HL-60 (cell line): ENCODE measurements at regions not wholly inside any gene's neighbourhood (a gene's known extent, or its start where the extent isn't known, plus 50 kb on each side); places are given as distances from the start of the nearest gene placed in this dataset.

Experiments
- DNase-seq, 2 experiments: peaks; one replicate each; pipeline ENCODE4 v3.0.0-alpha.2; 2010 to 2020; ENCODE audit warnings: low read depth in 1 of 2, low spot score in 1 of 2
- H3K27ac ChIP-seq: fragments of 250-450 bp; sonication (Bioruptor Pico); replicated peaks from 2 replicates; pipeline ENCODE4 v1.5.1; 2020; ENCODE audit warnings: mild to moderate bottlenecking, moderate library complexity
- H3K27me3 ChIP-seq: fragments of 250-450 bp; sonication (Bioruptor Pico); 2 replicates; pipeline ENCODE4 v1.5.1; 2021; ENCODE audit warnings: mild to moderate bottlenecking, moderate library complexity; ENCODE audit not compliant: insufficient read depth, poor library complexity, severe bottlenecking
- H3K4me3 ChIP-seq: replicated peaks from 2 replicates; pipeline ENCODE4 v1.5.1; 2011; ENCODE audit warnings: mild to moderate bottlenecking, control low read depth, low read length; ENCODE audit not compliant: insufficient read depth
- GABPA ChIP-seq: IDR thresholded peaks from 2 replicates; pipeline ENCODE4 v1.6.1; 2012; ENCODE audit warnings: low read depth
- POLR2AphosphoS5 ChIP-seq: IDR thresholded peaks from 2 replicates; pipeline ENCODE4 v1.6.1; 2012; ENCODE audit warnings: low read depth
- SPI1 ChIP-seq: IDR thresholded peaks from 2 replicates; pipeline ENCODE4 v1.6.1; 2012; ENCODE audit warnings: low read depth, mild to moderate bottlenecking, borderline replicate concordance
- TF ChIP-seq, protein P1 (sequence below): IDR thresholded peaks from one replicate; pipeline ENCODE4 v1.5.1; 2011; ENCODE audit warnings: low read length, control low read depth, inconsistent platforms; ENCODE audit not compliant: insufficient read depth
- TF ChIP-seq, protein P2 (sequence below): IDR thresholded peaks from 2 replicates; pipeline ENCODE4 v1.6.1; 2012; ENCODE audit warnings: low read depth; ENCODE audit not compliant: insufficient replicate concordance

DNA sequence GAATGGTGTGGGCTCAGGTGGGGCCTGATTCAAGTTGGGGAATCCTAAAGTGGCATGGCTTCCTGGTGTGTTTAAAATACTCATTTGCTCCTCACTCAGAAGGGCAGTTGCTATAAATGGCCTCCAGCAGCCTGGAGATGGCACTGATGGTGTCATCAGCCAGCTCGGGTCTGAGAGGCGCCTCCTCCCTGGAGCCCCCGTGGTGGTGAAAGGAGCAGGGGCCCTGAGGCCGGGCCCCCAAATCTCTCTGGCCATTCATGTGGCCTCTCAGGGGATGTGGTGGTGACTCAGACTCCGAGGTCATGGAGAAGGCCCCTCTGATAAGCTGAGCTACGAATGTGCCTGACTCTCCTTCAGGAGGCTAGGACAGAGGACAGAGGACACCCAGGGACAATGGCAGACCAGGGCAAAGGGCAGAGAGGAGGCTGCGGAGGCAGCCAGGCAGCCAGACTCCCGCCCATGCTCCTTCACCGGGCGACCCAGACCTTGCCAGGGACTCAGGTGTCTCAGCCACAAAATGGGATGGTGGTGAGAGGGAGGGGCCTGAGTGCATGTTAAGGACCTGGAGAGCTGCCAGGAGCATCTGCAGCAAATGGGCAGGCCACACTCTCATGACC lies 129.2 kb downstream of the CTTN start:
- DNase-seq, result no peak
- Histone ChIP-seq H3K4me3 (no peak overlapping the region), H3K27me3 (peaks cover 6% of the 10 kb centered on the region), H3K27ac (no peak overlapping the region)
- TF ChIP-seq GABPA, result no peak
- no peak for TF ChIP-seq POLR2AphosphoS5
- TF ChIP-seq, protein P1, sequence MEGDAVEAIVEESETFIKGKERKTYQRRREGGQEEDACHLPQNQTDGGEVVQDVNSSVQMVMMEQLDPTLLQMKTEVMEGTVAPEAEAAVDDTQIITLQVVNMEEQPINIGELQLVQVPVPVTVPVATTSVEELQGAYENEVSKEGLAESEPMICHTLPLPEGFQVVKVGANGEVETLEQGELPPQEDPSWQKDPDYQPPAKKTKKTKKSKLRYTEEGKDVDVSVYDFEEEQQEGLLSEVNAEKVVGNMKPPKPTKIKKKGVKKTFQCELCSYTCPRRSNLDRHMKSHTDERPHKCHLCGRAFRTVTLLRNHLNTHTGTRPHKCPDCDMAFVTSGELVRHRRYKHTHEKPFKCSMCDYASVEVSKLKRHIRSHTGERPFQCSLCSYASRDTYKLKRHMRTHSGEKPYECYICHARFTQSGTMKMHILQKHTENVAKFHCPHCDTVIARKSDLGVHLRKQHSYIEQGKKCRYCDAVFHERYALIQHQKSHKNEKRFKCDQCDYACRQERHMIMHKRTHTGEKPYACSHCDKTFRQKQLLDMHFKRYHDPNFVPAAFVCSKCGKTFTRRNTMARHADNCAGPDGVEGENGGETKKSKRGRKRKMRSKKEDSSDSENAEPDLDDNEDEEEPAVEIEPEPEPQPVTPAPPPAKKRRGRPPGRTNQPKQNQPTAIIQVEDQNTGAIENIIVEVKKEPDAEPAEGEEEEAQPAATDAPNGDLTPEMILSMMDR, result no peak
- TF ChIP-seq SPI1, result no peak
- TF ChIP-seq, protein P2, sequence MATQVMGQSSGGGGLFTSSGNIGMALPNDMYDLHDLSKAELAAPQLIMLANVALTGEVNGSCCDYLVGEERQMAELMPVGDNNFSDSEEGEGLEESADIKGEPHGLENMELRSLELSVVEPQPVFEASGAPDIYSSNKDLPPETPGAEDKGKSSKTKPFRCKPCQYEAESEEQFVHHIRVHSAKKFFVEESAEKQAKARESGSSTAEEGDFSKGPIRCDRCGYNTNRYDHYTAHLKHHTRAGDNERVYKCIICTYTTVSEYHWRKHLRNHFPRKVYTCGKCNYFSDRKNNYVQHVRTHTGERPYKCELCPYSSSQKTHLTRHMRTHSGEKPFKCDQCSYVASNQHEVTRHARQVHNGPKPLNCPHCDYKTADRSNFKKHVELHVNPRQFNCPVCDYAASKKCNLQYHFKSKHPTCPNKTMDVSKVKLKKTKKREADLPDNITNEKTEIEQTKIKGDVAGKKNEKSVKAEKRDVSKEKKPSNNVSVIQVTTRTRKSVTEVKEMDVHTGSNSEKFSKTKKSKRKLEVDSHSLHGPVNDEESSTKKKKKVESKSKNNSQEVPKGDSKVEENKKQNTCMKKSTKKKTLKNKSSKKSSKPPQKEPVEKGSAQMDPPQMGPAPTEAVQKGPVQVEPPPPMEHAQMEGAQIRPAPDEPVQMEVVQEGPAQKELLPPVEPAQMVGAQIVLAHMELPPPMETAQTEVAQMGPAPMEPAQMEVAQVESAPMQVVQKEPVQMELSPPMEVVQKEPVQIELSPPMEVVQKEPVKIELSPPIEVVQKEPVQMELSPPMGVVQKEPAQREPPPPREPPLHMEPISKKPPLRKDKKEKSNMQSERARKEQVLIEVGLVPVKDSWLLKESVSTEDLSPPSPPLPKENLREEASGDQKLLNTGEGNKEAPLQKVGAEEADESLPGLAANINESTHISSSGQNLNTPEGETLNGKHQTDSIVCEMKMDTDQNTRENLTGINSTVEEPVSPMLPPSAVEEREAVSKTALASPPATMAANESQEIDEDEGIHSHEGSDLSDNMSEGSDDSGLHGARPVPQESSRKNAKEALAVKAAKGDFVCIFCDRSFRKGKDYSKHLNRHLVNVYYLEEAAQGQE, result no peak

DNA sequence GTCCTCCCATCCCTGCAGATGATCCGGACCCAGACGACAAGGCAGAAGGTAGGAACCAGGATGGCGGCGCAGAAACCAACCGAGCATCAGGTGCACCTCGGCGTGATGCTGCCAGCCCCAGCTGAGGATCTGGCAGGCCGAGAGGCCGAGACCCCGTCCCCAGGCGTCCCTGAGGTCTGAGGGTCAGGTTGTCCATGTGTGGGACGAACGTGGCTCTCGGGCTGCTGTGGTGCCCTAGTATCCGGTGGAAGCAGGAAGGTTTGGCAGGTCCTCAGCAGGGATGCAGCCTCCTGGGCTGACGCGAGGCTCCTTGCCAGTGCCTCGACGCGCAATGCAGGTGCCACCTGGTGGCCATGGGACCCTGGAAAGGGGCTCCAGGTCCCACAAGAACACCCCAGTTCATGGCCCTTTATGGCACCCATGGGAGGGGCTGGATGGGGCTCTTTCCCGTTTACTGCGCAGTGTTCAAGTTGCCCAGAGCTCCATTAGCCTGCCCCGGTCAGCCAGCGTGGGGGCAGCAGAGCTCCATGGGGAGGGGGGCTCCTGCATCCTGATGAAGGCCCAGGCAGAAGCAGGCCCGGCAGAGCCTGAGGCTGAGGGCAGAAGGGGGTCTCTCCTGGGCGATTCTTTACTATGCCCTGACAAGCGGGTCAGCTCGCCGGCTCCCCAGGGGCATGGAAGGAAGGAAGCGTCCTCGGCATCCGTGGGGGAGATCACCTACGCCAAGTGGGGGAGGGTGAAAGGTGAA lies 129.9 kb downstream of the CTTN start:
- DNase-seq, result no peak
- Histone ChIP-seq H3K27ac (no peak overlapping the region), H3K27me3 (peaks cover 4% of the 10 kb centered on the region), H3K4me3 (no peak overlapping the region)
- TF ChIP-seq GABPA, result no peak
- TF ChIP-seq, protein P1, result no peak
- TF ChIP-seq SPI1, result no peak
- TF ChIP-seq, protein P2, result no peak
- TF ChIP-seq POLR2AphosphoS5, result no peak

DNA sequence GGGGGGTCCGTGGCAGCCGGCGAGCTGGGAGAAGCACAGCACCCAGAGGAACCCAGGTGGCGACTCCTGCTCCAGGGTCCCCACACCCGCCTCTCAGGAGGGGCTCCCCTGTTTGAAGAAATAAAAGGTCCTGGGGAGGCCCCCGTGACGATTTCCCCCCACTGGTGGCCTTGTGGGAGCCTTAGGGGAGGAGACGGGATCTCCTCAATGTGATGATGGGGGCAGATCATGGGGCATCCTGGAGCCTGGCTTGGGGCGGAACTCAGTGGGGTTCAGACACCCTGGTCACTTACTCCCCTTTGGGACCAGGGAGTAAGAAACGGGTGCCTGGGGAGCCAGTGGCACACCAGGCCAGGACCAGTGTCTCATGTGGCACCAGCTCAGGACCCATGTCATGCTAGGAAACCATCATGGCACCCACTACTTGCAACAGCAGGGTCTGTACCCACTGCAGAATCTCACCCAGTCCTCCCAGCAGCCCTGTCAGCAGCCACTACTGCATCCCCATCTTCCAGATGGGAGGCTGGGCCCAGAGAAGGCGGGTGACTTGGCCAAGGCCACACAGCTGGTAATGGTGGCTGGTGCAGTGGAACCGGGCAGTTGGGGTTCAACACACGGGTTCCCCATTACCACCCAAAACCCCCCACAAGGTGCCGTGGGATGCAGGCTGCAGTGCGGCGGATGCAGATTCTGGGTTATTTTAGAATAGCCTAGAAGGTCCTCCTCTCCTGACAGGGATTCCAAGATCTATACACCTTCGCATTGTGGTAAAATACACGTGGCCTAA lies 130.7 kb downstream of the CTTN start:
- peaks cover 4% of the 10 kb centered on the region for H3K27me3 ChIP-seq
- no peak overlapping the region for H3K4me3 ChIP-seq
- no peak overlapping the region for H3K27ac ChIP-seq
- TF ChIP-seq GABPA (no peak), POLR2AphosphoS5 (no peak), SPI1 (no peak)
- TF ChIP-seq, protein P2, result no peak
- TF ChIP-seq, protein P1, result no peak
- no peak for DNase-seq
